ENCODE measurements at regions not wholly inside any gene's neighbourhood (a gene's known extent, or its start where the extent isn't known, plus 50 kb on each side); places are given as distances from the start of the nearest gene placed in this dataset.

DNA sequence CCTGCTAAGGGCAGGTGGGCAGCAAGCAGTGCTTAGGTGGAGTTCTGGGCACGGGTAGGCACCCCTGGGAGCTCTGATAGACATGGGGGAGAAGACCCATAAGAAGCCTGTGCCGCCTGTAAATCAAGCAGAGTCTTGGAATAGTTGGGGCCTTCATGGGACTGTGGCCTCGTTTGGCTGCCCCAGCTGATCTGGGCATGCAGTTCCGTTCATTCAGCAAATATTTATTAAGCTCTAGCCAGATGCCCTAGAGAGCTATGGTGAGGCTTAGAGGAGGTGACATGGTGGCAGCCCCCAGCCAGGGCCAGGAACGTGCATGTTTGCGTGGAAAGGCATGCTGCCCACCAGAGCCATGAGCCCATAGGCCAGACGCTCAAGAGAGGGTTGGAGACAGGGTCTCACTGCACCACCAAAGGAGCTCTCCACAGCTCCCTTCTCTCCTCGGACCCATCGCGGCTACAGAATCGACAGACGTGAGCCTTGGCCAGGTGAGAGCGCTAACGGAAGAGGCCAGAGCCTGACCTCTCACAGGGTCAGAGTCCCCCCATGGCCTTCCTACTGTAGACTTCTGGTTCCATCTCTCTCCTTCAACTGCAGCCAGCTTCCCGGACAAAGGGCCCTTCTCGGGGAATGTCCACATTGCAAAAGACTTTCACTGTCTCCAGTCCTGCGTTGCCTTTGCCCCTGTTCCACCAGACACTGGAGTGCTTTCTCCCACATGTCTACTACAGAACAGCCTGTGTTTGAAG, 135.7 kb downstream of the INHBB start:
- Mint-ChIP-seq H3K9me3 (no peaks in the 10 kb centered on the region), H3K4me3 (no peak overlapping the region), H3K4me1 (peaks cover 7% of the 10 kb centered on the region), H3K27me3 (peaks cover 9% of the 10 kb centered on the region), H3K27ac (no peak overlapping the region), H3K36me3 (ENCODE audit: low read depth) (no peaks in the 10 kb centered on the region)
- no peak for ATAC-seq (replicated peaks)

DNA sequence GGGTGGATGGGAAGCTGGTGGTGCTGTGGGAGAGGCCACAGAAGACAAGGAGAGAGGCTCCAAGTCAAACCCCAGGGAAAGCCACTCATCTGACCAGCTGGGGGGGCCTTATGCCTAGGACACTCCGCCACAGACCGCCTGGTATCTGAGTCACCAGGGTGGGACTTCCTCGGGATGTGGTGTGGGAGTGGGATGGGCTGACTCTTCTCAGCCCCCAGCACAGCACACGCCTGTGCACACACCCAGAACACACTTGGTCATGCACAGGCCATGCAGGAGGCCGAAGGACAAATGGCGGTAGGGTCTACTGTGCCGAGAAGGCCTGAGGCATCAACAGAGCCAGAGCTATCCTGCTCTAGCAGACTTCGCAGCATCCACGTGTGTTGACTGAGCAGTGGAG, 136.4 kb downstream of the INHBB start:
- H3K9me3 Mint-ChIP-seq = no peaks in the 10 kb centered on the region
- peaks cover 7% of the 10 kb centered on the region for H3K4me1 Mint-ChIP-seq
- no peak for ATAC-seq (replicated peaks)
- H3K36me3 Mint-ChIP-seq (ENCODE audit: low read depth) = no peaks in the 10 kb centered on the region
- peaks cover 9% of the 10 kb centered on the region for H3K27me3 Mint-ChIP-seq
- H3K27ac Mint-ChIP-seq = no peak overlapping the region
- no peak overlapping the region for H3K4me3 Mint-ChIP-seq

DNA sequence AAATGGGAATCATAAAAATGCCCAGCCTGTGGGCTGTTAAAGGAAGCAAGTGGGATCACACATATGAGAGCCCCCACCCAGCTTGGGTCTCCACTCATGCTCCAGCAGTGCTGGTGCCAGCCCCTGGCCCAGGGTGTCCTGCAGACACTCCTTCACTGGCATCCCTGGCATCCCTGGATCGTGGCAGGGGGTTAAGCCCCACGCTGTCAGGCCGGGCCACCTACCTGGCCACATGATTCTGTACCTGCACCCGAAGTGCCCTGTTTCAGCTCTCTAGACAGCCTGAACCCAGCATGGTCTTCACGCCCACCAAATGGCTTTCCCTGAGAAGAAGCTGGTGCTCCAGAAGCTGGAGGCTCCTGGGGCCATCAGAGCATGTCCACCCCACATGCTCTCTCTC, 137.4 kb downstream of the INHBB start:
- no peak overlapping the region for H3K4me3 Mint-ChIP-seq
- H3K27me3 Mint-ChIP-seq = peaks cover 8% of the 10 kb centered on the region
- H3K4me1 Mint-ChIP-seq = peaks cover 7% of the 10 kb centered on the region
- no peak for ATAC-seq (replicated peaks)
- H3K36me3 Mint-ChIP-seq (ENCODE audit: low read depth) = no peaks in the 10 kb centered on the region
- H3K9me3 Mint-ChIP-seq = no peaks in the 10 kb centered on the region
- no peak overlapping the region for H3K27ac Mint-ChIP-seq

DNA sequence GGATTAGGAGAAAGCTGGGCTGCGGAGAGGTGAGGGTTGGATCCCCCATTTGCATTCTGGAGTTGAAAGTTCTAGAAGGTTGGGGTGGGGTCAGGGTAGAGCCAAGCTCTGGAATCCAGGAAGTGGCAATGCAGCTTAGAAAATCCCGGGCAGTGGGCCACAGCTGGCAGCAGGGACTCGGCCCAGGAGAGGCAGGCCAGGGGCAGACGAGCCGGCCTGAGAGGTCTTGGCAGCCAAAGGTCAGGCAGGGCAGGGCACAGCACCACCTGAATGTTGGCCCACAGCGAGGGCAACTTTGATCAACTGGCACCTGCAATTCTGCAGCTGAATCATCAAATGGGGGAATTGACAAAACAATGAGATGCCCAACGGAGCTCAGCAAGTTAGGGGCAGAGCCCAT, 139.2 kb downstream of the INHBB start:
- ATAC-seq (replicated peaks) = no peak
- Mint-ChIP-seq H3K27ac (no peak overlapping the region), H3K4me3 (no peak overlapping the region), H3K27me3 (peaks cover 15% of the 10 kb centered on the region), H3K4me1 (peaks cover 7% of the 10 kb centered on the region), H3K36me3 (ENCODE audit: low read depth) (no peaks in the 10 kb centered on the region), H3K9me3 (no peaks in the 10 kb centered on the region)

DNA sequence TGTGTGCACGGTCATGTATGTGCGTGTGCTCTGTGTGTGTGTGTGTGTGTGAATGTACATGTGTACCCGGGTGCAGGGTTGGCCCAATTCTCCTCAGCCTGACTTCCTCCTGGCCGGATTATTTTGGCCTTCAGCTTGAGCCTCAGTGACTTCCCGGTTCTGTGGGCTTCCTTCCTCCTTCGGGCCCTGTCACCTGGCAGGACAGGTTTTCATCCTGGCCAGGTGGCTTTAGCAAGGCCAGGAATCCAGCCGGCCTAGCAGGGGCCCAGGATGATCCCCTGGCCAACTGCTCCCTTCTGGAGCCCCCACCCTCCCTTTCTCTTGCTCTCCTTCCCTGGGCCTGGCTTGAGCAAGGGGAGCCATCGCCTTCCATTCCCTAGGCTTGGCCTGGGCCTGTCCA, 140.5 kb downstream of the INHBB start:
- ATAC-seq (replicated peaks) = no peak
- no peaks in the 10 kb centered on the region for H3K4me1 Mint-ChIP-seq
- peaks cover 11% of the 10 kb centered on the region for H3K27me3 Mint-ChIP-seq
- H3K27ac Mint-ChIP-seq = no peak overlapping the region
- no peak overlapping the region for H3K4me3 Mint-ChIP-seq
- H3K9me3 Mint-ChIP-seq = no peaks in the 10 kb centered on the region
- no peaks in the 10 kb centered on the region for H3K36me3 Mint-ChIP-seq (ENCODE audit: low read depth)

DNA sequence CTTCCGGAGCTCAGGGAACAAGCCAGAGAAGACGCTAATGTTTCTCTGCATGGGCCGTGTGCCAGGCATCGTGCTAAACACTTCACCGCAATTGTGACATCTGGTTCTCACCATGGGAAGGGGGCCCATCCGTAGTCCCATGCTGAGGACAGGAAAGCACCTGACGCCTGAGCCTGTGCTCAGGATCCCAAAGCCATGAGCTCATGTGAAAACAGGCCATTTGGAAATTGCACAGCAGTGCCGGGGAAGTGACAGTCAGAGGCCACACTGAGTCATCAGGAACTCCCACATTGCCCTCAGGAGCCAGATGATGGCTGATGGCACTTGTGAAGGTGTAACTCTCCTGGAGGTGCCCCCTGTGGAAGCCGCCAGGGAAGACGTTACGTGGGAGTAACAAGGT, 141.0 kb downstream of the INHBB start:
- ATAC-seq (replicated peaks) = no peak
- H3K27me3 Mint-ChIP-seq = peaks cover 11% of the 10 kb centered on the region
- H3K9me3 Mint-ChIP-seq = no peaks in the 10 kb centered on the region
- H3K27ac Mint-ChIP-seq = no peak overlapping the region
- H3K4me3 Mint-ChIP-seq = no peak overlapping the region
- H3K36me3 Mint-ChIP-seq (ENCODE audit: low read depth) = no peaks in the 10 kb centered on the region
- H3K4me1 Mint-ChIP-seq = no peaks in the 10 kb centered on the region

DNA sequence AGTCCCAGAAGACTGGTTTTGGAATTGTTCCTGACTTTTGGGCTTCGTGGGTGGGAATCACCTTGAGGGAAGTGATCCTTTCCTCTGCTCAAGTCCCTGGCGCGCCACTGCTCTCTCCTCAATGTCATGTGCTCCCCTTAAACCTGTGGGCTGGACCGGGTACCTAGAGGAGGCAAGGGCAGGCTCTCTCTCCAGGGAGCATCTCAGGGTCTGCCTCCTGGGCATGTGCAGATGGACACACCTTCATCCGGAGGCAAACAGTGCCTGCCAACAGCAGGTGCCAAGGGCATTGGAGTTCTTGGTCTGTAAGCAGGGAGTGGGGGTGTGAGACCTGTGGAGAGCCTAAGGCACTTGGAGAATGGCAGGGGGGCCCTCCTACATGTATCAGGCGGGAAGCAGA, 142.6 kb downstream of the INHBB start:
- Mint-ChIP-seq H3K36me3 (ENCODE audit: low read depth) (no peaks in the 10 kb centered on the region), H3K4me1 (no peaks in the 10 kb centered on the region), H3K4me3 (no peak overlapping the region), H3K9me3 (no peaks in the 10 kb centered on the region), H3K27ac (no peak overlapping the region), H3K27me3 (peaks cover 11% of the 10 kb centered on the region)
- ATAC-seq (replicated peaks) = no peak

DNA sequence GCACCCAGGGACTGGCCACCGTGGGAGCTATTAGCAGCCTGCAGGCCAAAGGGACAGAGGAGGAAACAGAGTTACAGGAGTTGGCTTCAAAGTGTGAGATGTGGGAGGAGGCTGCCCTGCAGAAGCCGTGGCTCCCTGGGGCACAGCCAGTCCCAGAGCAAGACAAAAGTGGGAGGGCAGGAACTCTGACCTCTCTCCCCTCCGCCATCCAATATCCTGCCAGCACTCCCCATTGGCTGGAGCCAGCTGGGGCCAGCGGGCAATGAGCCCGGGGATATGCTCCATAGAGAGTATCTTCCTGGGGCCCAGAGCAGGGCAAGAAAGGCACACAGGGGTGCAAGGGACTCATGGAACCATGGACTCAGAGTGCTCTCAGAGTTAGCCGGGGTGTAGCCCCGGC, 143.1 kb downstream of the INHBB start:
- Mint-ChIP-seq H3K4me3 (no peak overlapping the region), H3K27ac (no peak overlapping the region), H3K9me3 (no peaks in the 10 kb centered on the region), H3K27me3 (peaks cover 11% of the 10 kb centered on the region), H3K36me3 (ENCODE audit: low read depth) (no peaks in the 10 kb centered on the region), H3K4me1 (no peaks in the 10 kb centered on the region)
- ATAC-seq (replicated peaks) = no peak

DNA sequence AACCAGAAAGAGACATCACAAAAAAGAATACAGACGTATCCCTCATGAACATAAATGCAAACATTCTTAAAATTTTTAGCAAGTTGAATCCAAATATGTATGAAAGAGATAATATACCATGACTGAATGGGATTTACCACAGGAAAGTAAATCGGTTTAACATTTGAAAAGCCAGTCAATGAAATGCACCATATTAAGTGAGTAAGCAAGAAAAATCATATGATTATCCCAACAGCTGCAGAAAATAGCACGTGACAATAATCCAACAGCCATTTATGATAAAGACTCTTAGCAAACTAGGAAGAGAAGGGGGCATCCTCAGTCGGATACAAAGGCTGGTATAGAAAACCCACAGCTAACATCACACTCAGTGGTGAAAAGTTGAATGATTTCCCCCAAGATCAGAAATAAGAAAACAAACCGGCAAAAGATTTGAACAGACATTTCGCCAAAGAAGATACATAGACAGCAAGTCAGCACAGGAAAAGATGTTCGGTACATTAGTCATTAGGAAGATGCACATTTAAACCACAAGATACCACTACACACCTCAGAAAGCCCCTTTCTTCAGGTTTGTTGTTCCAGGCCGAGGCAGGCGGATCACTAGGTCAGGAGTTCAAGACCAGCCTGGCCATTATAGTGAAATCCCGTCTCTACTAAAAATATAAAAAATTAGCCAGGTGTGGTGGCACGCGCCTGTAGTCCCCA, 144.3 kb downstream of the INHBB start:
- H3K27ac Mint-ChIP-seq = no peak overlapping the region
- no peak overlapping the region for H3K4me3 Mint-ChIP-seq
- peaks cover 14% of the 10 kb centered on the region for H3K27me3 Mint-ChIP-seq
- H3K4me1 Mint-ChIP-seq = no peaks in the 10 kb centered on the region
- no peaks in the 10 kb centered on the region for H3K9me3 Mint-ChIP-seq
- ATAC-seq (replicated peaks) = no peak
- no peaks in the 10 kb centered on the region for H3K36me3 Mint-ChIP-seq (ENCODE audit: low read depth)

DNA sequence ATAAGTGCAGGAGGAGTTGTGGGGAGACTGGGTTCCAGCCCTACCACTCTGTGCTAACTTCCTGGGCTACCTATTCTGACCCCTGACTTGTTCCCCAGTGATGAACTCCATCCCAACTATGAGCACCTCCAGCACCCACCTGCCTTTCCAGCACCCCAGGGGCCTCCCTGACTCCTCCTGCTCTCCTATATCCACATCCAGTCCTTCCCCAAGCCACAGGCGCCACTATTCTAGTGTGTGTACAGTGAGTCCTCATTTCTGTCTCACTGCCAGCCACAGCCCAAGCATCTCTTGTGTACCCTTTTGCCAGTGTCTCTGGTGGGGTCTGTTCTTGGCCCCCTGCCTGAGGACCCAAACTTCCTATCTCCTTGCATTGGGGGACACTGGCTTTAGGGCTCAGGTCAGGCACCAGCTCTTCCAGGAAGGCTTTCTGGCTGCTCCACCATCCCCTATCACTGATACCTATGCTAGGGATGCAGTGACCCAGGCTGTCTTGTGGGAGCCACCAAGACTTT, 145.2 kb downstream of the INHBB start:
- Mint-ChIP-seq H3K27me3 (peaks cover 14% of the 10 kb centered on the region), H3K9me3 (no peaks in the 10 kb centered on the region), H3K27ac (no peak overlapping the region), H3K4me3 (no peak overlapping the region), H3K36me3 (ENCODE audit: low read depth) (no peaks in the 10 kb centered on the region), H3K4me1 (no peaks in the 10 kb centered on the region)
- ATAC-seq (replicated peaks) = no peak

DNA sequence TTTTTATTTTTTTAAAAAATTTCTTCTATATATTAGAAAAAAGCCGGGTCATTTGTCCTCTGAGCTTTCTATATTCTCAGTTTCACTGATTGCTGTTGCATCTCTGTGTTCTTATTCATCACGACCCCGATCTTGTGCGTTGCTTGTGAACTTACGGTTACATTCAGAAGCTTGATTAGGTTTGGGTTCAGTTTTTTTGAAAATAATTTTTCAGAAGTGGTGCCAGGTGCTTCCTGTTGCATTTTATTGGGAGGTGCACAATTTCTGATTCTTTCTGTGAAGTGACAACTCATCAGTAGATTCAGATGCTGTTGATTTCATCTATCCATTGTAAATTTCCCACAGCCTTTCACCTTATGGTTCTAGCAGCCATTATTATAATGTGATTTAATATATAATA, 147.3 kb downstream of the INHBB start:
- ATAC-seq (replicated peaks) = no peak
- Mint-ChIP-seq H3K27me3 (peaks cover 14% of the 10 kb centered on the region), H3K27ac (no peak overlapping the region), H3K36me3 (ENCODE audit: low read depth) (no peaks in the 10 kb centered on the region), H3K4me1 (no peaks in the 10 kb centered on the region), H3K9me3 (no peaks in the 10 kb centered on the region), H3K4me3 (no peak overlapping the region)

DNA sequence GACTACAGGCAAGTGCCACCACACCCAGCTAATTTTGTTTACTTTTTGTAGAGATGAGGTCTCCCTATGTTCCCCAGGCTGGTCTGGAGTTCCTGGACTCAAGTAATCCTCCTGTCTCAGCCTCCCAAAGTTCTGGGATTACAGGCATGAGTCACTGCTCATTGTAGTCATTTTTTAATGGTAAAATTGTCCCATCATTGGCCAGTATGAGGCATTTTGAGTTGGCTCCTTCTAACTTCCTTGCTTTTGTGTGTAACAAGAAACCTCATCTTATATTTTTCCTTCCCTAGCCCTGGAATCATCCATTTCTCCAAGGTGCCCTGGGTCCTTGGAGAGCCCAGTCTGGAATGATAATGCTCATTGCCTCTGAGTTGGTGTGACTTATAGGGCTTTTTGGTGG, 148.5 kb downstream of the INHBB start:
- Mint-ChIP-seq H3K9me3 (no peaks in the 10 kb centered on the region), H3K27ac (no peak overlapping the region), H3K4me3 (no peak overlapping the region), H3K36me3 (ENCODE audit: low read depth) (no peaks in the 10 kb centered on the region), H3K27me3 (peaks cover 15% of the 10 kb centered on the region), H3K4me1 (no peaks in the 10 kb centered on the region)
- no peak for ATAC-seq (replicated peaks)

DNA sequence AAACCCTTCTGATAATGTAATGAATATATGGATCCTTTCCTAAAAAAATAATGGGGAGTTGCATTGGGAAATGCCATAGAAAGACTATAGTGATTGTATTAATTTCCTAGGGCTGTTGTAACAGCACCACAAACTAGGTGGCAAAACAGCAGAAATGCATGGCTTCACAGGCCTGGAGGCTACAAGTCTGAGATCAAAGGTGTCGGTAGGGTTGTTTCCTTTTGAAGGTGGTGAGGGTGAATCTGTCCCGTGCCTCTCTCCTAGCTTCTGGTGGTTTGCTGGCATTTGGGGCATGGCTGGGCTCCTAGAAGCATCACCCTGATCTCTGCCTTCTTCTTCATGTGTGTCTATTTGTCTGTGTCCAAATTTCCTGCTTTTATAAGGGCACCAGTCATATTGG, 149.7 kb downstream of the INHBB start:
- ATAC-seq (replicated peaks) = no peak
- Mint-ChIP-seq H3K4me1 (no peaks in the 10 kb centered on the region), H3K27ac (no peak overlapping the region), H3K9me3 (no peaks in the 10 kb centered on the region), H3K36me3 (ENCODE audit: low read depth) (no peaks in the 10 kb centered on the region), H3K4me3 (no peak overlapping the region), H3K27me3 (peaks cover 13% of the 10 kb centered on the region)

DNA sequence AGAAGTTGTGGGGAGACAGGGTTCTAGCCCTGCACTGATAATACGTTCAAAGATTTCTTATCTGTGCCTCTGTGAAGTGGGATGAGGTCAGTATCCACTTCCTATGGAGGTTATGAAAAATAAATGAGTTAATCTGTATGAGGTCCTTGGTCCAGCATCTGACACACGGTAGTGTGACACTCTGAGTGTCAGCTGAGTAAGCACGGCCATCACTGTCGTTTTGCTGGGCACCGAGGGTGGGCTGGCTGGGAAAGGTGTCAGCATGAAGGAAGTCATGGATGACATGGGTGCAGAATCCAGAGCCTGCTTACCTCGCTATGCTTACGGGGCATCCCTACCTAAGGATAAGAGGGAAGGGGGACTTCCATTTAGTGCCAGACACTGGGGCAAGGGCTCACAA, 150.3 kb downstream of the INHBB start:
- H3K9me3 Mint-ChIP-seq = no peaks in the 10 kb centered on the region
- H3K4me1 Mint-ChIP-seq = no peaks in the 10 kb centered on the region
- H3K27me3 Mint-ChIP-seq = peaks cover 13% of the 10 kb centered on the region
- ATAC-seq (replicated peaks) = no peak
- H3K36me3 Mint-ChIP-seq (ENCODE audit: low read depth) = no peaks in the 10 kb centered on the region
- H3K27ac Mint-ChIP-seq = no peak overlapping the region
- no peak overlapping the region for H3K4me3 Mint-ChIP-seq

DNA sequence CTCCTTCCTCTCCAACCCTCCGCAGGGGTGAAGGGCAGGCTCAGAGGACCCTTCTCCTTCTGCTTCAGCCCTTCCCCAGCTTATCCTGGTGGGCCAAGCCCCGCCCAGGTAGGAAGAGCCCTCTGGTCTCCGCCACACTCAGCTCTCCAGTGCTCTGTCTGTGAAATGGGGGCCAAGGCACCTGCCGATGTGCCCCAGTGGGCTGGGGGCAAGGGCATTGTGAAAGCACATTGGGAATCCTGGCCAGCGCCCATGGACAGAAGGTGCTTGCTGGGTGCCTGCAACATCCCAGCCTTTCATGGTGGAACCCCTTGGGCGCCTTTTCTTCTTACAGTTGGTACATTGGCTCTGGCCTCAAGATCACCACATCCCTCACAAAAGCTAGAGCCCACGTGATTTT, 150.8 kb downstream of the INHBB start:
- Mint-ChIP-seq H3K27me3 (peaks cover 13% of the 10 kb centered on the region), H3K9me3 (no peaks in the 10 kb centered on the region), H3K27ac (no peak overlapping the region), H3K4me3 (no peak overlapping the region), H3K4me1 (no peaks in the 10 kb centered on the region), H3K36me3 (ENCODE audit: low read depth) (no peaks in the 10 kb centered on the region)
- ATAC-seq (replicated peaks) = no peak

Measured in activated T-helper 17 cell treated with anti-CD3 and anti-CD28 coated beads, Interleukin-2, amount 50 U/mL, for 72 hours (primary cell).